ENCODE measurements at regions not wholly inside any gene's neighbourhood (a gene's known extent, or its start where the extent isn't known, plus 50 kb on each side); places are given as distances from the start of the nearest gene placed in this dataset.

GRCh38 chr13:22765547-22765946, 415.2 kb upstream of the SGCG start:
- ATAC-seq (no peak), DNase-seq (ENCODE audit: low read depth, low spot score) (no peak)
- CTCF ChIA-PET: no interaction called here
- BruUV-seq (replicated peaks): no TSS peak
- H3K4me1 ChIP-seq (ENCODE audit: control insufficient read depth in 1 of 2, insufficient read depth in 2 of 2, low read length in 2 of 2): no peaks in the 10 kb centered on the region
- H4K20me1 ChIP-seq (ENCODE audit: insufficient read depth): no peaks in the 10 kb centered on the region
- H3K9me2 ChIP-seq (ENCODE audit: insufficient read depth): no peaks in the 10 kb centered on the region
- H3K27ac ChIP-seq (ENCODE audit: low read depth, low read length): no peak overlapping the region
- H3K27me3 ChIP-seq (ENCODE audit: insufficient read depth, low read length): no peaks in the 10 kb centered on the region
- H3K79me2 ChIP-seq (ENCODE audit: insufficient read depth, low read length): no peaks in the 10 kb centered on the region
- POLR2A ChIA-PET: no interaction called here
- no peak overlapping the region for H3K4me2 ChIP-seq (ENCODE audit: low read length)
- intact Hi-C loops (cut with micrococcal nuclease): no loop called here
- TF ChIP-seq EZH2phosphoT487 (IDR thresholded peaks at IDR 0.05; ENCODE audit: borderline replicate concordance): no peak
- TF ChIP-seq ZFX (IDR thresholded peaks at IDR 0.05): no peak
- TF ChIP-seq YY1 (IDR thresholded peaks at IDR 0.05; ENCODE audit: extremely low read depth, insufficient replicate concordance, low read depth, low read length): no peak
- no peak for TF ChIP-seq CBX3 (IDR thresholded peaks at IDR 0.05; ENCODE audit: low read depth)
- TF ChIP-seq ELF1 (IDR thresholded peaks at IDR 0.05; ENCODE audit: borderline replicate concordance, low read depth): no peak
- TF ChIP-seq POLR2AphosphoS5 (IDR thresholded peaks at IDR 0.05; ENCODE audit: low read depth, low read length): no peak
- TF ChIP-seq ZBTB33 (IDR thresholded peaks at IDR 0.05; ENCODE audit: extremely low read depth, insufficient replicate concordance, low read length): no peak
- TF ChIP-seq CEBPB (IDR thresholded peaks at IDR 0.05; ENCODE audit: low read depth): no peak
- no peak for TF ChIP-seq MAX (IDR thresholded peaks at IDR 0.05)
- TF ChIP-seq SIN3A (IDR thresholded peaks at IDR 0.05; ENCODE audit: low read depth): no peak
- RAD21 ChIA-PET (ENCODE audit: low non-redundant PET in 1 of 2, low total read pairs in 2 of 2, uncharacterized antibody in 2 of 2, unreplicated experiment in 2 of 2): no interaction called here
- no peak overlapping the region for H3K9ac ChIP-seq (ENCODE audit: low read length)
- H3K36me3 ChIP-seq (ENCODE audit: control insufficient read depth in 1 of 2, insufficient read depth in 2 of 2, low read length in 2 of 2): no peaks in the 10 kb centered on the region
- no peak overlapping the region for H2AFZ ChIP-seq (ENCODE audit: low read depth, low read length, poor library complexity, severe bottlenecking)
- H3K9me3 ChIP-seq (ENCODE audit: control insufficient read depth in 1 of 2, insufficient read depth in 1 of 2, low read depth in 1 of 2, low read length in 2 of 2): no peaks in the 10 kb centered on the region
- no peak overlapping the region for H3K4me3 ChIP-seq (replicated peaks in 1 of 2; ENCODE audit: low read depth in 1 of 2, low read length in 2 of 2)

All from HCT116 (cell line).